Nephron (organoid): ENCODE measurements at regions not wholly inside any gene's neighbourhood (a gene's known extent, or its start where the extent isn't known, plus 50 kb on each side); places are given as distances from the start of the nearest gene placed in this dataset.
"Not testable (repeated sequence)": the region's sequence is repeated elsewhere in the genome, so short reads cannot be mapped to it uniquely, and the experiment has no call there.

ENCODE experiments used
- H3K27ac Mint-ChIP-seq, 3 experiments: 2 replicates each; pipeline ENCODE4 v1.8.0; 2020; ENCODE audit warnings: mixed read lengths in 3 of 3, mild to moderate bottlenecking in 2 of 3, moderate library complexity in 1 of 3
- H3K27me3 Mint-ChIP-seq: 2 replicates; pipeline ENCODE4 v1.8.0; 2021; ENCODE audit warnings: low read depth, mild to moderate bottlenecking, moderate library complexity, mixed read lengths
- H3K36me3 Mint-ChIP-seq: 2 replicates; pipeline ENCODE4 v1.8.0; 2020; ENCODE audit warnings: low read depth, mixed read lengths
- H3K4me1 Mint-ChIP-seq: 2 replicates; pipeline ENCODE4 v1.8.0; 2020; ENCODE audit warnings: mixed read lengths
- H3K4me3 Mint-ChIP-seq, 3 experiments: 2 replicates each; pipeline ENCODE4 v1.8.0; 2020; ENCODE audit warnings: mild to moderate bottlenecking in 3 of 3, mixed read lengths in 3 of 3, moderate library complexity in 2 of 3
- H3K9me3 Mint-ChIP-seq: 2 replicates; pipeline ENCODE4 v1.8.0; 2020; ENCODE audit warnings: mixed read lengths

GRCh38 chr7:65081669-65082055 lies 75.2 kb upstream of the ERV3-1 start:
- not testable (repeated sequence) for H3K9me3 Mint-ChIP-seq, H3K27me3 Mint-ChIP-seq, H3K36me3 Mint-ChIP-seq, H3K27ac Mint-ChIP-seq, H3K4me1 Mint-ChIP-seq
- H3K4me3 Mint-ChIP-seq = peak overlapping the region; percentile 88 to 93 (median 91)

DNA sequence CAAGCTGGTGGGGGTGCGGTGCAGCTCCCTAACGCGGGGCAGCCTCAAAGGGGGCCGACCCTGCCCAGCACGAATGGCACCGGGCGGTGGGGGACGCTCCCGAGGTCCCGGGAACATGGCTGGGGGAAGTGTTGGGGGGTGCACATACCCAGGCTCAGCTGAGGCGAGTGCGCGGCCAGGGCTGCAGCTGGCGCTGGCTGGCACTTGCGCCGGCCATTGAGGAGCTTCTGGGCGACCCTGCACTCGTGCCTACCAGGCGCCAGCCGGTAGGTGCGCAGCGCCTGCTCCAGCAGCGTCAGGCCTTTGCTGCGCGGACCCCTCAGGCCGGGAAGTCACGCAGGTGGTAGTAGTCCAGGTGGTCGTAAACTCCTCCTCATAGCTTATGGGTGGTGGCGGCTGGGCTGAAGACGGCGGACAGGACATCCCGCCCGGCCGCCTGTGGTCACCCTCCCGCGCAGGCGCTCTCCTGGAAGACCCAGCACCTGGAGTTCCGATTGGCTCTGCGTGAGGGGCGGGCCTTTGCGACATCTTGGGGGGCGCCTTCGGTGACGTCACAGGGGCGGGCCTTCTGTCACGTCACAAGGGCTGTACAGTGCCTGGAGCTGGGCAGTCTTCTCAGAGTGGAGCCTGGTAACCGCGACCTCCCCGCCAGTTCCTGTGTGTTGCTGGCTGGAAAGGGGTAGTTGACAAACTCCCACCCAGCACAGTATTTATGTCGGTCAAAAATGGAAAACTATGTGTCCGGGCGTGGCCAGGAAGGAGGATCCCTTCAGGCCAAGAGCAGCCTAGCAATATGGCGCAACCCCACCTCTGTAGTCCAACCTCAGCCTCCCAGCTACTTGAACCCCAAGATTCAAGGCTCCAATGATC lies 74.5 kb upstream of the ERV3-1 start:
- peak overlapping the region; percentile 88 to 93 (median 91) for H3K4me3 Mint-ChIP-seq
- not testable (repeated sequence) for H3K36me3 Mint-ChIP-seq, H3K27me3 Mint-ChIP-seq, H3K9me3 Mint-ChIP-seq, H3K4me1 Mint-ChIP-seq
- H3K27ac Mint-ChIP-seq = peak overlapping the region; percentile 40 to 92 (median 74)

- not testable (repeated sequence) for H3K4me1 Mint-ChIP-seq, H3K9me3 Mint-ChIP-seq, H3K27me3 Mint-ChIP-seq, H3K27ac Mint-ChIP-seq, H3K4me3 Mint-ChIP-seq
- H3K36me3 Mint-ChIP-seq = peaks cover 12% of the 10 kb centered on the region
These were observed 68.5 kb upstream of the ERV3-1 start for GRCh38 chr7:65074959-65075358.

- H3K27me3 Mint-ChIP-seq, H3K4me3 Mint-ChIP-seq, H3K4me1 Mint-ChIP-seq, H3K9me3 Mint-ChIP-seq, H3K27ac Mint-ChIP-seq: not testable (repeated sequence)
- peaks cover 17% of the 10 kb centered on the region for H3K36me3 Mint-ChIP-seq
These were observed 66.7 kb upstream of the ERV3-1 start for GRCh38 chr7:65073160-65073559.

GRCh38 chr7:65071854-65072431 lies 65.5 kb upstream of the ERV3-1 start:
- H3K9me3 Mint-ChIP-seq, H3K4me1 Mint-ChIP-seq, H3K4me3 Mint-ChIP-seq, H3K27ac Mint-ChIP-seq, H3K27me3 Mint-ChIP-seq: not testable (repeated sequence)
- peaks cover 14% of the 10 kb centered on the region for H3K36me3 Mint-ChIP-seq

- not testable (repeated sequence) for H3K4me3 Mint-ChIP-seq, H3K27me3 Mint-ChIP-seq
- H3K36me3 Mint-ChIP-seq = peaks cover 17% of the 10 kb centered on the region
These were observed 63.0 kb upstream of the ERV3-1 start for GRCh38 chr7:65069476-65069875.

GRCh38 chr7:65062566-65062965 lies 56.1 kb upstream of the ERV3-1 start:
- H3K9me3 Mint-ChIP-seq, H3K4me3 Mint-ChIP-seq, H3K27ac Mint-ChIP-seq, H3K27me3 Mint-ChIP-seq, H3K4me1 Mint-ChIP-seq: not testable (repeated sequence)
- peaks cover 15% of the 10 kb centered on the region for H3K36me3 Mint-ChIP-seq

More at GRCh38 chr7:65069476-65069875, 63.0 kb upstream of the ERV3-1 start:
- H3K27ac Mint-ChIP-seq, H3K4me1 Mint-ChIP-seq, H3K9me3 Mint-ChIP-seq: not testable (repeated sequence)

DNA sequence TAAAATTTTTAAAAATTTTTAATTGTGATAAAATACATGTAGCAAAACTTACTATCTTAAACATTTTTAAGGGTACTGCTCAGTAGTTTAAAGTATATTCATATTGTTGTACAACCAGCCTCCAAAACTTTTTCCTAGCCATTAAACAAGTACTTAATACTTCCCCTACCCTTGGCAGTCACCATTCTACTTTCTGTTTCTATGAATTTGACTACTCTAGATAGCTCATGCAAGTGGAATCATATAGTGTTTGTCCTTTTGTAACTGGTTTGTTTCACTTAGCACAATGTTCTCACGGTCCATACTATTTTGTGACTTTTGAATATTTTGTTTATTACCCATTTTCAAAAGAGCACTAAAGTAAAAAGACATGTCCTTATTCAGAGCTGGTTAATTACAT lies 52.8 kb upstream of the ERV3-1 start:
- H3K4me3 Mint-ChIP-seq, H3K9me3 Mint-ChIP-seq, H3K4me1 Mint-ChIP-seq, H3K27ac Mint-ChIP-seq, H3K27me3 Mint-ChIP-seq: not testable (repeated sequence)
- peaks cover 39% of the 10 kb centered on the region for H3K36me3 Mint-ChIP-seq
